ENCODE measurements at regions not wholly inside any gene's neighbourhood (a gene's known extent, or its start where the extent isn't known, plus 50 kb on each side); places are given as distances from the start of the nearest gene placed in this dataset.

- no peak for DNase-seq
These were observed 1330.1 kb upstream of the USP15 start for GRCh38 chr12:60930151-60930550.

- DNase-seq = no peak
These were observed 1324.0 kb upstream of the USP15 start for GRCh38 chr12:60935981-60936761.

- DNase-seq = no peak
These were observed 1312.7 kb upstream of the USP15 start for GRCh38 chr12:60947533-60947932.

- no peak for DNase-seq
These were observed 1293.1 kb upstream of the USP15 start for GRCh38 chr12:60967128-60967527.

GRCh38 chr12:60977966-60978365 lies 1282.2 kb upstream of the USP15 start:
- no peak for DNase-seq

- no peak for DNase-seq
These were observed 1279.6 kb upstream of the USP15 start for GRCh38 chr12:60980558-60980957.

GRCh38 chr12:60981473-60981872 lies 1278.7 kb upstream of the USP15 start:
- DNase-seq = no peak

- DNase-seq = no peak
These were observed 1268.1 kb upstream of the USP15 start for GRCh38 chr12:60992087-60992486.

- DNase-seq = no peak
These were observed 1264.9 kb upstream of the USP15 start for GRCh38 chr12:60995256-60995825.

- DNase-seq = no peak
These were observed 1262.3 kb upstream of the USP15 start for GRCh38 chr12:60997869-60998378.

GRCh38 chr12:61009192-61009591 lies 1251.0 kb upstream of the USP15 start:
- DNase-seq = no peak

GRCh38 chr12:61011767-61012423 lies 1248.3 kb upstream of the USP15 start:
- DNase-seq = no peak

- DNase-seq = no peak
These were observed 1241.6 kb upstream of the USP15 start for GRCh38 chr12:61018571-61018970.

- DNase-seq = no peak
These were observed 1237.0 kb upstream of the USP15 start for GRCh38 chr12:61023231-61023630.

GRCh38 chr12:61029516-61029915 lies 1230.7 kb upstream of the USP15 start:
- no peak for DNase-seq

GRCh38 chr12:61037792-61038191 lies 1222.4 kb upstream of the USP15 start:
- no peak for DNase-seq

- no peak for DNase-seq
These were observed 1216.4 kb upstream of the USP15 start for GRCh38 chr12:61043838-61044237.

GRCh38 chr12:61044766-61045165 lies 1215.4 kb upstream of the USP15 start:
- no peak for DNase-seq

- no peak for DNase-seq
These were observed 1189.4 kb upstream of the USP15 start for GRCh38 chr12:61070640-61071414.

- DNase-seq = no peak
These were observed 1187.5 kb upstream of the USP15 start for GRCh38 chr12:61072717-61073116.

GRCh38 chr12:61095111-61095510 lies 1165.1 kb upstream of the USP15 start:
- no peak for DNase-seq

GRCh38 chr12:61098031-61098580 lies 1162.1 kb upstream of the USP15 start:
- no peak for DNase-seq

GRCh38 chr12:61107118-61107517 lies 1153.1 kb upstream of the USP15 start:
- DNase-seq = no peak
